Stimulated activated CD4-positive, alpha-beta T cell treated with anti-CD3 and anti-CD28 coated beads, Interleukin-4, amount 100 ng/mL, for 4 hours (primary cell): ENCODE measurements at regions not wholly inside any gene's neighbourhood (a gene's known extent, or its start where the extent isn't known, plus 50 kb on each side); places are given as distances from the start of the nearest gene placed in this dataset.
"Not testable (repeated sequence)": the region's sequence is repeated elsewhere in the genome, so short reads cannot be mapped to it uniquely, and the experiment has no call there.

Experiments used
- DNase-seq, 2 experiments: peaks; one replicate each; pipeline ENCODE4 v3.0.0-alpha.2; 2020

GRCh38 chr15:23750179-23750578 lies 63.1 kb upstream of the NDN start:
- no peak for DNase-seq

GRCh38 chr15:23750776-23751175 lies 63.7 kb upstream of the NDN start:
- DNase-seq: no peak

DNA sequence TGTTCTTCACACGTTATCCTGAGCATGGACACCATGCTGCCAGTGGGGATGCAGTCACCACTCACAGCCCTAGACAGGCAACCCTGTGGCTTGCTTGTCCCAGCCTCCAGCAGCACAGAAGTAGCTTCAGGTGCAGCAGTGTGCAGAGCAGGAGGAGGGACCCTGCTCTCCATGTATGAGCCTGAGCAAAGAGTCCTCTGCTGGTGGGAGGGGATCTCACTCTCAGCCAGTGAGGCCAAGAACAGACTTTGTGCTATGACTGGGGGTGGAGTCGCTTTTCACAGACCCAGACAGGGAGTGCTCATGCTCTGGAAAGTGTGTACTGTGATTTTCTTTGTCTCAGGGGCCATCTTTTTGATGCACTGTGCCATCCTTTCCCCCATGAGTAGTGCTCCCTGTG lies 66.1 kb upstream of the NDN start:
- DNase-seq: no peak

DNA sequence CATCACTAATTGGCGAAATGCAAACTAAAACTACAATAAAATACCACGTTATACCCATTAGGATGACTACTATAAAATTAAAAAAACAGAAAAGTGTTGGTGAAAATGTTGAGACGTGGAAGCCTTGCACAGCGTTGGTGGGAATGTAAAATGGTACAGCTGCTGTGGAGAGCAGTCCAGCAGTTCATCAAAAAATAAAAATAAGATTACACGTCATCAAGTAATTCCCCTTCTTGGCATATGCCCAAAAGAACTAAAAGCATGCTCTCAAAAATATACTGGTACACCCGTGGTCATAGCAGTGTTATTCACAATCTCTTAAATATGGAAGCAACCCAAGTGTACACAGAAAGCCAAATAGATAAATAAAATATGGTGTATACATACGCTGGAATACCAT lies 71.8 kb upstream of the NDN start:
- no peak for DNase-seq

GRCh38 chr15:23760024-23760423 lies 72.9 kb upstream of the NDN start:
- DNase-seq: no peak

- DNase-seq: no peak
Measured at GRCh38 chr15:23761386-23761785, 74.3 kb upstream of the NDN start.

GRCh38 chr15:23762026-23762425 lies 74.9 kb upstream of the NDN start:
- DNase-seq: no peak

GRCh38 chr15:23763021-23763420 lies 75.9 kb upstream of the NDN start:
- DNase-seq: no peak

DNA sequence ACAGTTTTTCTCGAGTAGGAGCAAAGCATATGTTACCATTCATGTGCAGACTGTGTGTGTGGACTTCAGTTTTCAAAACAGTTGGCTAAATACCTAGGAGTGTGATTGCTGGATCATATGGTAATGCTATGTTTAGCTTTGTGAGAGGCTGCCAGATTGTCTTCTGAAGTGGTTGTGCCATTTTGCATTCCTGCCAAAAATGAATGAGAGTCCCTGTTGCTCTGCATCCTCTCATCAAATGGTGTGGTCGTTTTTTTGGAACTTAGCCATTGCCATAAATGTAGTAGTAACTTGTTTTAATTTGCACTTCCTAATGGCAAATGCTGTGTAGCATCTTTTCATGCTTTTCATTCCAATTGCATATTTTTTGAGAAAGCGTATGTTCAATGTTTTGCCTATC lies 77.2 kb upstream of the NDN start:
- no peak for DNase-seq

DNA sequence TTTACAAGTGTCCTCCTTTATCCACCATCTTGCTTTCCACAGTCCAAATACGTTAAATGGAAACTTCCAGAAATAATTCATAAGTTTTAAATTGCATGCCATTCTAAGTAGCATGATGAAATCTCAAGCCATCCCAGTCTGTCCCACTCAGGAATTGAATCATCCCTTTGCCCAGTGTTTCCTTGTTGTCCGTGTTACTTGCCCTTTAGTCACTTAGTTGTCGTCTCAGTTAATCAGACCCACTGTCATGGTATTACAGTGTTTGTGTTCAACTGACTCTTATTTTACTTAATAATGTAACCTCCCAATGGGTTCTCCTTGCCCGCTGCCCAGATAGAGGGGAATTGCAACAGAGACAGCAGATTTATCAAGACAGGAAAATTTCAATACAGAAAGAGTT lies 77.6 kb upstream of the NDN start:
- no peak for DNase-seq

DNA sequence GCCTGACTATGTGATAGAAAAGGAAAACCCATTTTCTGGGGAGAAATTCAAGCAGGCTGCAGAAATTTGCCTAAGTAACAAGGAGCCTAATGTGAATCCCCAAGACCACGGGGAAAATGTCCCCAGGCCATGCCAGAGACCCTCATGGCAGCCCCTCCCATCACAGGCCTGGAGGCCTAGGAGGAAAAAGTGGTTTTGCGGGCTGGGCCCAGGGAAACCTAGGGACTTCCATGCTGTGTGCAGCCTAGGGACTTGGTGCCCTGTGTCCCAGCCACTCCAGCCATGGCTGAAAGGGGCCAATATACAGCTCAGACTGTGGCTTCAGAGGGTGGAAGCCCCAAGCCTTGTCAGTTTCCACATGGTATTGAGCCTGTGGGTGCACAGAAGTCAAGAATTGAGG lies 79.7 kb upstream of the NDN start:
- not testable (repeated sequence) for DNase-seq

GRCh38 chr15:23773093-23773492 lies 86.0 kb upstream of the NDN start:
- no peak for DNase-seq

DNA sequence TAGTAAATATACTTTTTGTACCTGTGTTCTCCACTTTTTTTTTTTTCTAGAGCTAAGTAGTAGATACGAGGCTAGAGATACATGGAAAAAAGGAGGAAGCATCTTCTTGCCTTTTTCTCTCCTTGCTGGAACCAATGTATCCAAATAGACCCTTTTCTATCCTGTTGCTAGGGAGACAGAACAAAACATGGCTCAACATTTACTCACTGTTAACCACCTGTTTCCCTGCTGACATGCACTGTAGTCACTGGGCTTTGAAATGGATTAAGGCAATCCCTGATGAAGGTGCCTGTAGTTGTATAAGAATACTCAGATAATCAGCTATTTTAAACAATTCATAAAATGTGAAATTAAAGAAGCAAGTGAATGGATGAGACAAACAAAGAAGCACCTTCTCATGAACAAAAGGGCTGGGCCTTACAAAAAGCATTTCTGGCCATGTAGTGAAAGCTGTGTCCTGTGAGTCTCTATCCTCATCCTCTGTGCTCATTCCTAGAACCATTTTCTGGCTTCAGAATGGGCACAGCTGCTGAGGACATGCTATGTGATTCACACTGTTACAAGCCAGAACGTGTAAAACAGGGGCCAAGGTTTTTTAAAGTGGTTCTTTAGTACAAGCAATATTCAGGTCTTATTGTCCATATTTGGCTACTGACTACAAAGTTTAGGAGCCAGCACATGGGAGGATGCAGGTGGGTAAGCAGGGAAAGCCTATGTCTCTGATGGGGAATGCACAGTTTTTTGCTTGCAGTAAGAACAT lies 100.4 kb upstream of the NDN start:
- DNase-seq: no peak

DNA sequence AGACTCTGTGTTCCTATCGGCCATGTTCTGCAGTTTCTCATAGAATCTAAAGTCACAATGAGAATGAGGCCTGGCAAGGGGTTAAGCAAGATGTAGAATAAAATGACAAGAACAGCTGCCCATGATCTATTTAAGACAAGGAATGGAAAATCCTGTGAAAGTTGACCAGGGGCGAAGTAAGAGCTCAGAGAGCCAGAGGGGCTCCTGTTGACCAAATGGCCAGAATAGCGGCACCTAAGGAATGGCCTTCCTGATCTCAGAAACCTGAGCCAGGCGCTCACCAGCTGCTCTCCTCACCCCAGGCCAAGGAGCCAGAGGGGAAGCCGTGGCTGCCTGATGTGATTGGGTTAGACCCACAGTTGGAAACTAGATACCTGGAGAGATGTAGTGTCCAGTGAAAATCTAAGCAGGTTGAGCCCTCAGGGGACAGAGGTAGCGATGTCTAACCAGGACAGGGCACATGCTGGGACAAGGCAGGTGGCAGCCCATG lies 106.1 kb upstream of the NDN start:
- DNase-seq: no peak

DNA sequence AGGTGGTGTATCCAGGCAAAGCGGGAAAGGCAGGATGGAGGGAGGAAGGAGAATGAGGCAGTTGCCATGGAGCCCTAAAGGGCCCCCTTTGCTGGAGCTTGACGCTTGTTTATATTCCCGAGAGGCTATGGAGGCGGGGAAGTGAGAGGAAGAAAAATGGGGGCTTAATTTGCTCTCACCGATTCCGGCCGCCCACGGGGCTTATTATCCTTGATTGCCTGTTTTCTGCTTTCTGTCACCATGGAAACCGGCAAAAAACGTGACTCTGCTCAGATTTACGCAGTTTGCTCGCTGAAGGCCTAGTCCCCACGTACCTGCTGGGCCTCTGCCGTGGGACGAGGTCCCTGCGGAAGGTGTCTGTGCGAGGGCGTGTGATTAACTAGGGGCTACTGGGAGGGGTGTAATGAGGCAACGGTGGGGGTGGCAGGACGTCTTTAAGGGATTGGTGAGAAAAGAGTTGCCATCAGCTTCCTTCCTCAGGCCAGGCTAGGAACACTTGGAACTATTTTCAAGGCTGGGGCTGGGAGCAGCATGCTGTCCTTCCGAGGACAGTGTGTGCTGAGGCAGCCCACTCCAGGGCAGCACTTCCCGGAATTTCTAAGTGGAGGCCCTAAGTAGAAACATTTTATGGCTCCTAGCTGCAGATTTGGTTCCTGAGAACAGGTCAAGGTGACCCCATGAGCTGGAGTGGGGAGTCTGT lies 110.8 kb upstream of the NDN start:
- no peak for DNase-seq

GRCh38 chr15:23801881-23802280 lies 114.8 kb upstream of the NDN start:
- no peak for DNase-seq

GRCh38 chr15:23802896-23803435 lies 115.9 kb upstream of the NDN start:
- not testable (repeated sequence) for DNase-seq

GRCh38 chr15:23806980-23807379 lies 119.9 kb upstream of the NDN start:
- no peak for DNase-seq

GRCh38 chr15:23823508-23823907 lies 136.4 kb upstream of the NDN start:
- no peak for DNase-seq

- no peak for DNase-seq
Measured at GRCh38 chr15:23828786-23829185, 141.7 kb upstream of the NDN start.

DNA sequence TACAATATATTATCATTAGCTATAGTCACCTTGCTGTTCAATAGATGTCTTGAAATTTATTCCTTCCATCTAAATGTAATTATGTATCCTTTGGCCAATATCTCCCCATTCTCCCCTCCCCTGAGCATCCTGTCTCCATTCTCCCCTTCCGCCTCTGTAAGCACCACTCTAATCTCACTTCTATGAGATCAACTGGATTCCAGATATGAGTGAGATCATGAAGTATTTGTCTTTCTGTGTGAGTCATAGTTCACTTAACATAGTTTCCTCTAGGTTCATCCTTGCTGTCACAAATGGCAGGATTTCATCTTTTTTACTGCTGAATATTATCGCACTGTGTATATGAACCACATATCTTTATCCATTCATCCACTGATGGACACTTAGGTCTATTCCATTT lies 148.8 kb upstream of the NDN start:
- no peak for DNase-seq

- DNase-seq: no peak
Measured at GRCh38 chr15:23839893-23840474, 152.9 kb upstream of the NDN start.

DNA sequence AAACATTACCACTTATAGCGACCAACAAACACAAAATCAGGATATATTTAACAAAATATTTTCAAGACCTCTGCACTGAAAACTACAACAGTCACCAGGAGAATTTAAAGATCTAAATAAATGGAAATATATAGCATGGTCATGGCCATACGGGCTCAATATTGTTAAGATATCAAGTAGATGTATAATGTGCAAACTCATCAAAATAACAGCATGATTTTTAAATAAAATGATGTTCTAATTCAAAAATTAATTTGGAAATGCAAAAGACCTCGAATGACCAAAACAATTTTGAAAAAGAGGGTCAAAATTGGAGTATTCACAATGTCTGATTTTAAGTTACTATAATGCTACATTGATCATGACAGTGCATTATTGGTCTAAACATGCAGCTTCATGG lies 159.1 kb upstream of the NDN start:
- DNase-seq: no peak

DNA sequence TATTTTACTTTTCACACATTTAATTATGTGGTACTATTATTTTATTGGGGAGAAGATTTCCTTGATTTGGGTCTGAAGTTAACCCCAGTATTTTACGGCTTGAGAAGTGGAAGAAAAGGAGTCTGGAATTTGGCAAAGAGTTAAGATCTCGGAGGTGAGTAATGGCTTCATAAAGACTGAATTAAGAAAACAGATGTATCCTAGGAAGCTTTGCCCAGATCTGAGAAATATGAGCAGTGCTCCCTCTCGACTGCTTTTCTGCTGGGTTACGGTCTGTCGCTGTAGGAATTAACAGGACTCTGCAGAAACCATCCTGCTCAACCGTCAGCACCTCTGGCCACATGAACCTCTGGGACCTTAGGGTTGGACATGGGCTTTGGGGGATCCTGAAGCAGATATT lies 163.6 kb upstream of the NDN start:
- no peak for DNase-seq
